GM19438 (cell line): ENCODE measurements at regions not wholly inside any gene's neighbourhood (a gene's known extent, or its start where the extent isn't known, plus 50 kb on each side); places are given as distances from the start of the nearest gene placed in this dataset.
"Not testable (repeated sequence)": the region's sequence is repeated elsewhere in the genome, so short reads cannot be mapped to it uniquely, and the experiment has no call there.

ENCODE experiments used
- ATAC-seq: cut with Tn5 transposase; IDR thresholded peaks from one replicate; pipeline ENCODE4 v1.9.1; 2021; ENCODE audit warnings: low read depth; ENCODE audit not compliant: unreplicated experiment

- no peak for ATAC-seq
Observed at GRCh38 chr10:23630376-23630775, 191.5 kb downstream of the OTUD1 start.

- no peak for ATAC-seq
Observed at GRCh38 chr10:23630885-23631284, 192.0 kb downstream of the OTUD1 start.

GRCh38 chr10:23643111-23643780 lies 204.4 kb downstream of the OTUD1 start:
- ATAC-seq = no peak

GRCh38 chr10:23648618-23649017 lies 209.7 kb downstream of the OTUD1 start:
- no peak for ATAC-seq

- no peak for ATAC-seq
Observed at GRCh38 chr10:23656735-23657134, 217.9 kb downstream of the OTUD1 start.

GRCh38 chr10:23657677-23658076 lies 218.8 kb downstream of the OTUD1 start:
- ATAC-seq = no peak

GRCh38 chr10:23671866-23672265 lies 233.0 kb downstream of the OTUD1 start:
- not testable (repeated sequence) for ATAC-seq

- no peak for ATAC-seq
Observed at GRCh38 chr10:23675585-23675984, 236.7 kb downstream of the OTUD1 start.

GRCh38 chr10:23676296-23676695 lies 237.4 kb downstream of the OTUD1 start:
- ATAC-seq = no peak

- no peak for ATAC-seq
Observed at GRCh38 chr10:23686722-23687121, 247.8 kb downstream of the OTUD1 start.

GRCh38 chr10:23692736-23693135 lies 253.9 kb downstream of the OTUD1 start:
- no peak for ATAC-seq

- ATAC-seq = no peak
Observed at GRCh38 chr10:23693501-23693901, 254.6 kb downstream of the OTUD1 start.

GRCh38 chr10:23693925-23694324 lies 255.1 kb downstream of the OTUD1 start:
- no peak for ATAC-seq

- no peak for ATAC-seq
Observed at GRCh38 chr10:23694446-23694920, 255.6 kb downstream of the OTUD1 start.

GRCh38 chr10:23694921-23695824 lies 256.3 kb downstream of the OTUD1 start:
- ATAC-seq = no peak

- no peak for ATAC-seq
Observed at GRCh38 chr10:23695825-23696420, 257.0 kb downstream of the OTUD1 start.

- no peak for ATAC-seq
Observed at GRCh38 chr10:23696476-23696875, 257.6 kb downstream of the OTUD1 start.

- ATAC-seq = peak; percentile 93
Observed at GRCh38 chr10:23702977-23703414, 264.1 kb downstream of the OTUD1 start.

GRCh38 chr10:23715363-23715762 lies 276.5 kb downstream of the OTUD1 start:
- no peak for ATAC-seq

- no peak for ATAC-seq
Observed at GRCh38 chr10:23717913-23718312, 279.0 kb downstream of the OTUD1 start.

- ATAC-seq = no peak
Observed at GRCh38 chr10:23718946-23719345, 280.1 kb downstream of the OTUD1 start.
